WERI-Rb-1 (cell line): ENCODE measurements at regions not wholly inside any gene's neighbourhood (a gene's known extent, or its start where the extent isn't known, plus 50 kb on each side); places are given as distances from the start of the nearest gene placed in this dataset.

Experiments used
- DNase-seq: peaks from one replicate; pipeline ENCODE4 v3.0.0-alpha.2; 2020
- H3K27ac ChIP-seq: fragments of 250-450 bp; sonication (Bioruptor Pico); 2 replicates; pipeline ENCODE4 v1.5.1; 2020; ENCODE audit warnings: mild to moderate bottlenecking, moderate library complexity
- H3K27me3 ChIP-seq: fragments of 250-450 bp; sonication (Bioruptor Pico); 2 replicates; pipeline ENCODE4 v1.5.1; 2021; ENCODE audit warnings: mild to moderate bottlenecking, low read depth, moderate library complexity; ENCODE audit not compliant: insufficient read depth, severe bottlenecking
- H3K36me3 ChIP-seq: fragments of 250-450 bp; sonication (Bioruptor Pico); 2 replicates; pipeline ENCODE4 v1.5.1; 2020; ENCODE audit warnings: mild to moderate bottlenecking, moderate library complexity
- H3K4me3 ChIP-seq: 2 replicates; pipeline ENCODE4 v1.5.1; 2011; ENCODE audit warnings: low read depth, mild to moderate bottlenecking, control low read depth, low read length
- H3K9me3 ChIP-seq: fragments of 250-450 bp; sonication (Bioruptor Pico); 2 replicates; pipeline ENCODE4 v1.5.1; 2021; ENCODE audit warnings: mild to moderate bottlenecking, moderate library complexity; ENCODE audit not compliant: severe bottlenecking
- TF ChIP-seq, protein P1 (sequence below): IDR thresholded peaks from 2 replicates; pipeline ENCODE4 v1.5.1; 2011; ENCODE audit warnings: low read depth, mild to moderate bottlenecking, control low read depth, inconsistent platforms, low read length

DNA sequence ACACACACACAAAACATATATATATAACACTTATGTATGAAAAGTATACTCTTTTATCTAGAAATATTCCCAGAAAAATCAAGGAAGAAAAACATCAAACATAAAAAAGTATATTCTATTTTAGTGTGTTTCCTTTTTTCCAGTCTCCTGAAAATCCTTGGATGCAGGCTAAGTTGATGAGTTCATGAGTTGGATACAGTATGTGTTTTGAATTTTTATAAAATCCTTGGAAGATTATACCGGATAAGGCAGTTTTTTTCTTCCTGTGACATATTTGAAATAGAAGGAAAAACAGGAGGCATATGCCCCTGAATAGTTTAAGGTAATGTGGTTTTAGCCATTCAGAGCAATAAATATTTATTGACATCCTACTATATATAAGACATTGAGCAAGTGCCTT lies 203.6 kb downstream of the SNX18 start:
- Histone ChIP-seq H3K9me3 (no peaks in the 10 kb centered on the region), H3K27me3 (no peaks in the 10 kb centered on the region), H3K27ac (no peak overlapping the region), H3K4me3 (no peak overlapping the region), H3K36me3 (no peaks in the 10 kb centered on the region)
- TF ChIP-seq, protein P1, sequence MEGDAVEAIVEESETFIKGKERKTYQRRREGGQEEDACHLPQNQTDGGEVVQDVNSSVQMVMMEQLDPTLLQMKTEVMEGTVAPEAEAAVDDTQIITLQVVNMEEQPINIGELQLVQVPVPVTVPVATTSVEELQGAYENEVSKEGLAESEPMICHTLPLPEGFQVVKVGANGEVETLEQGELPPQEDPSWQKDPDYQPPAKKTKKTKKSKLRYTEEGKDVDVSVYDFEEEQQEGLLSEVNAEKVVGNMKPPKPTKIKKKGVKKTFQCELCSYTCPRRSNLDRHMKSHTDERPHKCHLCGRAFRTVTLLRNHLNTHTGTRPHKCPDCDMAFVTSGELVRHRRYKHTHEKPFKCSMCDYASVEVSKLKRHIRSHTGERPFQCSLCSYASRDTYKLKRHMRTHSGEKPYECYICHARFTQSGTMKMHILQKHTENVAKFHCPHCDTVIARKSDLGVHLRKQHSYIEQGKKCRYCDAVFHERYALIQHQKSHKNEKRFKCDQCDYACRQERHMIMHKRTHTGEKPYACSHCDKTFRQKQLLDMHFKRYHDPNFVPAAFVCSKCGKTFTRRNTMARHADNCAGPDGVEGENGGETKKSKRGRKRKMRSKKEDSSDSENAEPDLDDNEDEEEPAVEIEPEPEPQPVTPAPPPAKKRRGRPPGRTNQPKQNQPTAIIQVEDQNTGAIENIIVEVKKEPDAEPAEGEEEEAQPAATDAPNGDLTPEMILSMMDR = no peak
- no peak for DNase-seq

DNA sequence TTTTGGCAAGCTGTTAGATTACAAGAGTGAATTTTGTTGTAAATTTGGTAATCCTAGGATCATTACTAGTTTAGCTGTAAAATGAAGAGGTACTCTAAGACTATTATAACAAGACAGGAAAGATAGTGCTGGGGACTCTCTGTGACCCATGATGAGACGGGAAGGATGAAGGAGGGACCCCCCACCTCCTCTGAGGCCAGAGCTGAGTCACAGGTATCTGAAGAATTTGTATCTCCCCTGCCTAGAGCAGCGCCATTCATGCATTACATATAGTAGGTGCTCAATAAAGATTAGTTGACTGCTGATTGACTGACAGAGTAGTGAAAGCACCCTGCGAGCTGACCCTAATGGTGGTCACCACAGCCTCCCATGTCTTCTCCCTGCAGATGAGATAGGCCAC lies 202.8 kb downstream of the SNX18 start:
- Histone ChIP-seq H3K4me3 (no peak overlapping the region), H3K36me3 (no peaks in the 10 kb centered on the region), H3K27ac (no peak overlapping the region), H3K9me3 (no peaks in the 10 kb centered on the region), H3K27me3 (no peaks in the 10 kb centered on the region)
- no peak for DNase-seq
- TF ChIP-seq, protein P1 = no peak

DNA sequence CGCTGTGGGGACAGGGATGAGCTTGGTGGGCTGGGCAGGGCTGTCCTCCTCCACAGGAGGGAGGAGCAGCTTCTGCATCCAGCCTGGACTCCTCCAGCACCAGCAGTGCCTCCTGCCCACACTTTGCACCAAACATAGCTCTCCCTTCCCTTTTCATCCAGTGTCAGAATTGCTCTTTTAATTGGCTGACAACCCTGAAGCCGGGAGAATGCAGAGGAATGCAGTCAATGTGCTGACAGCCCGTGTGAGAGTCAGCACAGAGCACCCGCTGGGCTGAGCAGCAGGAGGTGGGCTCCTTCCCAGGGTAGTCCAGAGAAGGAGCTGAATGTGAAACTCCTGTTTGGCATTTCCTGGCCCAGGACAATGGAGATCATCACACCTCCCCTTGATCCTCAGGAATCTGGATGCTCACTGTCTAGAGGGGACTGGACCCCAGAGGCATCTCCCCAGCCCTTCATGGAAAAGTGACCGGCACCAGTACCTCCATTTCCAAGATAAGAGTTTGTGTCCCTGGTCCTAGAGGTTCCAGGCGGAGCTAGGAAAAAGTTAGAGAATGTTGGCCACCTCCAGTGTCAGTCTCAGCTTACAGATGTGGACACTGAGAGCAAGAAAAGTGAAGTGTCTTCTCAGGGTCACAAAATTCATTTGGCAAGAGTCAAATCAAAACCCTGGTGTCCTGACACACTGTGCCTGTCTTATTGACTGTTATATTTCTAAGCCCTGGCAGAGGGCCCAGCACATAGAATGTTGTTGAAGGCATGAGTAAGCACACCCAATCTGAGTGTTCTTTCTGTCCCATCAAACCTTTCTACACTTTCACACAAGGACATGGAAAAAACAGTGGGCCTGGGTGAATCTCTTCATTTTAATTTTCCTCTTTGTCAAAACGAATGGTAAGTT lies 202.1 kb downstream of the SNX18 start:
- no peak for DNase-seq
- Histone ChIP-seq H3K36me3 (no peaks in the 10 kb centered on the region), H3K9me3 (no peaks in the 10 kb centered on the region), H3K27me3 (no peaks in the 10 kb centered on the region), H3K27ac (no peak overlapping the region), H3K4me3 (no peak overlapping the region)
- TF ChIP-seq, protein P1 = no peak

DNA sequence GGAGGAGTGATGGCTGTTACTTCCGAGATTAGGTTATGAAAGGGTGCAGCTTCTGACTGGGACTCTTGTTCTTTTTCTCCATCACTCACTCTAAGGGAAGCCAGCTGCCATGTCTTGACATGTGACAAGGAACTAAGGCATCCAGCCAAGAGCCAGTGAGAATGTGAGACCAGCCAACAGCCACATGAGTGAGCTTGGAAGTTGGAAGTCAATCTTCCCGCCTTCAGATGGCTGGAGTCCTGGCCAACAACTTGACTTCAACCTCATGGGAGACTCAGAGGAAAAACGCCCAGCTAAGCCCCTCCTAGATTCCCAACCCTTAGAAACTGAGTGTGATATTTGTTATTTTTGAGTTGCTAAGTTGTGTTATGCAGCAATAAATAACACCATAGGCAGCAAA lies 201.1 kb downstream of the SNX18 start:
- TF ChIP-seq, protein P1 = no peak
- no peak for DNase-seq
- no peaks in the 10 kb centered on the region for H3K27me3 ChIP-seq
- no peak overlapping the region for H3K4me3 ChIP-seq
- no peaks in the 10 kb centered on the region for H3K9me3 ChIP-seq
- no peak overlapping the region for H3K27ac ChIP-seq
- no peaks in the 10 kb centered on the region for H3K36me3 ChIP-seq

DNA sequence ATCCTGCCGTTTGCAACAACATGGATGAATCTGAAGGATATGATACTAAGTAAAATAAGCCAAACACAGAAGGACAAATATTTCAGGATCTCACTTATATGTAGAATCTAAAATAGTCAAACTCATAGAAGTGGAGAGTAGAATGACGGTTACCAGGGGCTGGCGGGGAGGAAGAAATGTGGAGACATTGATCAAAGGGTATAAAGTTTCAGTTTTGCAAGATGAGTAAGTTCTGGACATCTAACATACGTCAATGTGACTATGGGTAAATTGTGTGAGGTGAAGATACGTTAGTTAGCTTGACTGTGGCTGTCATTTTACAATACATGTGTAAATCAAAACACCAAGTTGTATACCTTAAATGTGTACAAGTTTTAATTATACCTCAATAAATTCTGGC lies 200.3 kb downstream of the SNX18 start:
- no peaks in the 10 kb centered on the region for H3K27me3 ChIP-seq
- TF ChIP-seq, protein P1 = no peak
- no peak overlapping the region for H3K27ac ChIP-seq
- no peak overlapping the region for H3K4me3 ChIP-seq
- H3K9me3 ChIP-seq = no peaks in the 10 kb centered on the region
- no peak for DNase-seq
- H3K36me3 ChIP-seq = no peaks in the 10 kb centered on the region

DNA sequence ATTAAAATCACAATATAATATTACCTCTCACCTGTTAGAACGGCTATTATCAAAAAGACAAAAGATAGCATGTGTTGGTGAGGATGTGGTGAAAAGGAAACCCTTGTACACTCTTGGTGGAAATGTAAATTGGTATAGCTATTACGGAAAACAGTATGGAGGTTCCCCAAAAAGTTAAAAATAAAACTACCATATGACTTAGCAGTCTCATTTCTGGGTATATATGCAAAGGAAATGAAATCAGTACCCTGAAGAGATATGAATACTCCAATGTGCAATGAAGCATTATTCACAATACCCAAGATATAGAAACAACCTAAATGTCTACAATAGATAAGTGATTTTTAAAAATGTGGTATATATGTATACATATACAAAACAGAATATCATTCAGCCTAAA lies 199.9 kb downstream of the SNX18 start:
- Histone ChIP-seq H3K27me3 (no peaks in the 10 kb centered on the region), H3K9me3 (no peaks in the 10 kb centered on the region), H3K27ac (no peak overlapping the region), H3K36me3 (no peaks in the 10 kb centered on the region), H3K4me3 (no peak overlapping the region)
- DNase-seq = no peak
- TF ChIP-seq, protein P1 = no peak
